Lower lobe of right lung (tissue), 2 donors: ENCODE measurements at regions not wholly inside any gene's neighbourhood (a gene's known extent, or its start where the extent isn't known, plus 50 kb on each side); places are given as distances from the start of the nearest gene placed in this dataset.
A peak's percentile ranks its signal among the peaks of the same experiment; 100 is the strongest.

Source experiments
- ATAC-seq, 2 donors: fragments of 200-7000 bp; cut with Tn5 transposase; one replicate each; pipeline ENCODE4 v1.9.1; 2020 to 2022; ENCODE audit warnings: mild to moderate bottlenecking in 2 of 2, moderate library complexity in 2 of 2
- DNase-seq: peaks from one replicate; pipeline ENCODE4 v3.0.0-alpha.2; 2020
- H3K27ac ChIP-seq: fragments of 200-600 bp; one replicate; pipeline ENCODE4 v1.8.0; 2022
- H3K27me3 ChIP-seq: fragments of 200-600 bp; one replicate; pipeline ENCODE4 v1.8.0; 2022; ENCODE audit warnings: low read depth
- H3K36me3 ChIP-seq: fragments of 200-600 bp; one replicate; pipeline ENCODE4 v1.8.0; 2022; ENCODE audit warnings: mild to moderate bottlenecking
- H3K4me1 ChIP-seq: fragments of 200-600 bp; one replicate; pipeline ENCODE4 v1.8.0; 2022
- H3K4me3 ChIP-seq: fragments of 200-600 bp; one replicate; pipeline ENCODE4 v1.8.0; 2022; ENCODE audit warnings: mild to moderate bottlenecking
- H3K9me3 ChIP-seq: fragments of 200-600 bp; one replicate; pipeline ENCODE4 v1.8.0; 2022
- intact Hi-C: fragments of 100-400 bp; cut with DNase I; formaldehyde crosslinking; loops from one replicate; pipeline ENCODE4 v1.11.0; 2022
- TF ChIP-seq, protein P1 (sequence below): fragments of 200-600 bp; IDR thresholded peaks from one replicate; pipeline ENCODE4 v1.8.0; 2022; ENCODE audit warnings: antibody characterized with exemption, mild to moderate bottlenecking
- donor health status: DM: no; HTN: yes; CAD: no; lungs with severe emphysema.

DNA sequence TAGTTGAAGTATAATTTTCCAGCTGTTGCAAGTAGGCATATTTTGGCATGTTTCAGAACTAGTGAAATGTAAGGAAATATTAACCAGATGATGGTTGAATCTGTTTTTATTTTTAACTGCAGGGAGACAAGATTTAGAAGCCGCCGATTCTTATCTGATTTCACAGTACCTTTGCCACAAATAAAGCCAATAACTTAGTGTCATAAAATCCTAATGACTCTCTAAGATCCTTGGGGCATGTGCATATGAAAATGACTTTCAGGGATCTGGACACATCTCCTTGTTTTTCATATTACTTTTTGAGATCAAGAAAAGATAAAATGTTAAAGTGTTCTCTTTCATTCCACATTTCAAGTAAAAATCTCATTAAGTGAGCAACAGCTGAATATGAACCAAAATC, 125.8 kb upstream of the CNTLN start:
- no peaks in the 10 kb centered on the region for H3K9me3 ChIP-seq
- no peaks in the 10 kb centered on the region for H3K27me3 ChIP-seq
- ATAC-seq: no peak
- no peaks in the 10 kb centered on the region for H3K4me1 ChIP-seq
- no peak overlapping the region for H3K4me3 ChIP-seq
- no peak overlapping the region for H3K27ac ChIP-seq
- TF ChIP-seq, protein P1, sequence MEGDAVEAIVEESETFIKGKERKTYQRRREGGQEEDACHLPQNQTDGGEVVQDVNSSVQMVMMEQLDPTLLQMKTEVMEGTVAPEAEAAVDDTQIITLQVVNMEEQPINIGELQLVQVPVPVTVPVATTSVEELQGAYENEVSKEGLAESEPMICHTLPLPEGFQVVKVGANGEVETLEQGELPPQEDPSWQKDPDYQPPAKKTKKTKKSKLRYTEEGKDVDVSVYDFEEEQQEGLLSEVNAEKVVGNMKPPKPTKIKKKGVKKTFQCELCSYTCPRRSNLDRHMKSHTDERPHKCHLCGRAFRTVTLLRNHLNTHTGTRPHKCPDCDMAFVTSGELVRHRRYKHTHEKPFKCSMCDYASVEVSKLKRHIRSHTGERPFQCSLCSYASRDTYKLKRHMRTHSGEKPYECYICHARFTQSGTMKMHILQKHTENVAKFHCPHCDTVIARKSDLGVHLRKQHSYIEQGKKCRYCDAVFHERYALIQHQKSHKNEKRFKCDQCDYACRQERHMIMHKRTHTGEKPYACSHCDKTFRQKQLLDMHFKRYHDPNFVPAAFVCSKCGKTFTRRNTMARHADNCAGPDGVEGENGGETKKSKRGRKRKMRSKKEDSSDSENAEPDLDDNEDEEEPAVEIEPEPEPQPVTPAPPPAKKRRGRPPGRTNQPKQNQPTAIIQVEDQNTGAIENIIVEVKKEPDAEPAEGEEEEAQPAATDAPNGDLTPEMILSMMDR: no peak
- no peak for DNase-seq
- H3K36me3 ChIP-seq: no peaks in the 10 kb centered on the region
- intact Hi-C loops: no loop called here

DNA sequence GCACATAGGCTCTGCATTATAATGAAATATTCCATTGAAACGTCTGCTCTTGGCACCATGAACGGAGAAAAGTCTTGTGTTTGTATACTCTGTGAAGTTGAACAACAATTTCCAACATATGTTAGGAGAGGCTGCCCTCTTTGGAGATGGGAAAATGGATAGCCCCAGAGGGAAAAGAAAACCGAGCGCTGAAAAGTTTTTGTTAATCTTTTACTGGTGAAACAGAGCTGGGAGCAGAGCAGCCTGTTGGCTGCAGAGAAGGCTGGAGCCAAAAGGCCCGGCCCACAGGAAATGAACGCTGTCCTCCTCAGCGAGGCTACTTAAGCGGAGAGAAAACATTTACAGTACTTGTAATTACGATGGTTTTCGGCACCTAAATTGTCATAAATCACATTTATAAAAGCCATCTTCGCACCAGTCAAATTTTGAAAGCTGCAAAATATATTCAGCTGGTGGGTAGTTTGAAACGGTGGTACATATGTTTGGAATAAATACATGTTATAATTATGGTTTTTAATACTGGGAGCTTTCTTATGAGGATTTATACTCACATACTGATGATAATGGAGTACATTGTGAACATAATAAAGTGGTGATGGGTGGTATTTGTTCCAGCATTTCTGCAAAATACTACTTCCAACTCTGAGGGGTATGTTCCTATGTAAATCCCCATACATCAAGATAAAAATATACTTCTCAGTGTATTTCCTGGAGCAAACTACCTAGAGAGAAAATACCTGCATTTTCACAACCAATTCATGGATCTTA, 129.6 kb upstream of the CNTLN start:
- TF ChIP-seq, protein P1: no peak
- H3K27ac ChIP-seq: no peak overlapping the region
- ATAC-seq: peak; percentile 65 to 73
- no peaks in the 10 kb centered on the region for H3K9me3 ChIP-seq
- no peaks in the 10 kb centered on the region for H3K27me3 ChIP-seq
- H3K4me3 ChIP-seq: no peak overlapping the region
- intact Hi-C loops: no loop called here
- H3K36me3 ChIP-seq: no peaks in the 10 kb centered on the region
- H3K4me1 ChIP-seq: no peaks in the 10 kb centered on the region
- DNase-seq: peak; percentile 48

DNA sequence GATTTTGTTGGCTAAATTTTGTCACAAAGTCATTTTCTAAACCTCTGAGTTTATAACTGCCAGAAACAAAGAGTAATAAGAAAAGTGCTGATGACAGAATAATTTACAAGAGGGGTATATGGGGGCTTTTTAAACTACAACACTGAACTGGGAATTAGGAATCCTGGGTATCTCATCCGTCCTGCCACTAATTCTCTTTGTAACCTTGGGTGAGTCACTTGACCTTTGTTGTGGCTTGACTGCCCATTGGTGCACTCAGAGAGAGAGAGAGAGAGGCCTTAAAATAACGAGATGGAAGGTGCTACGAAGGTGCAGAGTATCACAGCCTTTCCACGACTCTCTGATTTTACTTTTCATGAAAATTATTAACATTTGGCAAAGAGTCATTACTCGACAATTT, 130.3 kb upstream of the CNTLN start:
- H3K9me3 ChIP-seq: no peaks in the 10 kb centered on the region
- no peaks in the 10 kb centered on the region for H3K36me3 ChIP-seq
- H3K27me3 ChIP-seq: no peaks in the 10 kb centered on the region
- intact Hi-C loops: no loop called here
- H3K27ac ChIP-seq: no peak overlapping the region
- H3K4me3 ChIP-seq: no peak overlapping the region
- no peaks in the 10 kb centered on the region for H3K4me1 ChIP-seq
- DNase-seq: no peak
- TF ChIP-seq, protein P1: no peak
- no peak for ATAC-seq

DNA sequence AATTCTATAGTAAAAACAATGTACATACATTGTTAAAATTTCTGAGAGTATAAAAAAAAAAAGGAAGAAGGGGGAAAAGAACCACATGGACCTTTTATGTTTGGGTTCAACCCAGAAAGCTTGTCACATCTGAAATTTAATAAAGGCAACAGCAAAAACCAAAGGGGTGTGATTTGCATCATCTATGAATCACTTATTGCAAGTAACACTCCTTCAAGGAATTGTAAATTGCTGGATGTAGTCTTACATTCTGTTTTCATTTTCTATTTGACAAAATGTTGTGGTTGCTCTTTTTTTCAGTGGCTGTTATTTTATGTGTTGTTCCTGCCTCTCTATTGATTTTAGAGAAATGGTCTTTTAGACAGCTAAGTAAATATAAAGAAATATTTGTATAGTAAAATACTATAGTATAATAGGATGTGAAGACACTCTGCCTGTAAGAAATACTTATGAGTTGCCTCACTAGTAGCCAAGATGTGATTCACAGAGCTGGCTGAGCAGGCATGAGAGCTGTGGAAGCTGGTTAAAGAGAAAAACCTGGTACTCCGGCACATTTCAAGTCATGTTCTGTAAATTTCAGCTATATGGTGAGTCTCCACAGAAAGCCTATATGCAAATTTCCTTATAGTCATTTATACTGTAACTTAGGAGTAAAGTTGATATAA, 131.1 kb upstream of the CNTLN start:
- ATAC-seq: no peak
- no peaks in the 10 kb centered on the region for H3K9me3 ChIP-seq
- no peaks in the 10 kb centered on the region for H3K27me3 ChIP-seq
- no peaks in the 10 kb centered on the region for H3K36me3 ChIP-seq
- no peaks in the 10 kb centered on the region for H3K4me1 ChIP-seq
- H3K4me3 ChIP-seq: no peak overlapping the region
- intact Hi-C loops: no loop called here
- no peak overlapping the region for H3K27ac ChIP-seq
- DNase-seq: no peak
- TF ChIP-seq, protein P1: no peak

DNA sequence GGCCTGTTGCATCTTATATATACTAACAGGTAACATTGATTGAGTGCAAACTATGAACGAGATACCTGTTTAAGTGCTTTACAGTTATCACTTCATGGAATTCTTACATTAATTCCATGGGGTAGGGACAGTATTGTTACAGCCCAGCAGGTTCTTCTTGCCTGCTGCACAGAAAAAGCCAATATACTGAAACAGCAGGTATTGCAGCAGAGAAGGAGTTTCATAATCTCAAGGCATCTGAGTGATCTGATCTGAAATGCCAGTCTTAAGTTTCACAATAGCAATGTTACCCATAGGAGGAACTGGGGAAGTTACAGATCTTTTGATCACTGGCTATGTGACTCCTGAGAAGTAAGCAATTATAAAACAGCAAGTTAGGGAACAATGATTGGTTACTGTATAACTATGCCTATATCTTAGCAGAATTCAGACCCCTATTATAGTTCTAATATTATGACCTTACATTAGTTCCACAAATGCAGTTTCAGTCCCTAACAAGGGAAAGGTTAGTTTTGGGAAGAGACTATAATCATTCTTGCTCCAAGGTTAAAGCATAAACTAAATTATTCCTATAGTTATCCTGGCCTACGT, 126.5 kb upstream of the BNC2 start:
- H3K27me3 ChIP-seq: no peaks in the 10 kb centered on the region
- DNase-seq: no peak
- H3K9me3 ChIP-seq: peaks cover 19% of the 10 kb centered on the region
- no peaks in the 10 kb centered on the region for H3K4me1 ChIP-seq
- H3K27ac ChIP-seq: no peak overlapping the region
- intact Hi-C loops: no loop called here
- no peaks in the 10 kb centered on the region for H3K36me3 ChIP-seq
- H3K4me3 ChIP-seq: no peak overlapping the region
- TF ChIP-seq, protein P1: no peak
- ATAC-seq: no peak
